B cell (primary cell): ENCODE measurements at regions not wholly inside any gene's neighbourhood (a gene's known extent, or its start where the extent isn't known, plus 50 kb on each side); places are given as distances from the start of the nearest gene placed in this dataset.

ENCODE experiments used
- CTCF ChIP-seq: fragments of 200-600 bp; IDR thresholded peaks from one replicate; pipeline ENCODE4 v1.8.0; 2022; ENCODE audit warnings: antibody characterized with exemption, mild to moderate bottlenecking
- EZH2 ChIP-seq: IDR thresholded peaks from 2 replicates; pipeline ENCODE4 v1.6.1; 2012; ENCODE audit warnings: borderline replicate concordance, low read depth, mild to moderate bottlenecking, moderate library complexity, low read length; ENCODE audit not compliant: insufficient read depth, poor library complexity, severe bottlenecking

- TF ChIP-seq CTCF (no peak), EZH2 (no peak)
These were observed 69.0 kb upstream of the NRSN1 start for GRCh38 chr6:24057030-24057429.
